MCF 10A (cell line): ENCODE measurements at regions not wholly inside any gene's neighbourhood (a gene's known extent, or its start where the extent isn't known, plus 50 kb on each side); places are given as distances from the start of the nearest gene placed in this dataset.
A peak's percentile ranks its signal among the peaks of the same experiment; 100 is the strongest.

Experiments
- BruUV-seq: library from RNA; stranded (reverse); fragments of 400-500 nt; replicated peaks from 2 replicates; lab custom pipeline; 2021; lab: Mats Ljungman, UMichigan
- CTCF ChIA-PET: fragments of 300-600 bp; sonication (Branson Sonifier 250); formaldehyde crosslinking; extraction: SDS; loops from one replicate; lab custom pipeline; 2021; ENCODE audit warnings: antibody characterized with exemption, inconsistent platforms; lab: Yijun Ruan, JAX
- POLR2A ChIA-PET: fragments of 300-600, 350-650 bp; sonication (Branson Sonifier 250); formaldehyde crosslinking; extraction: SDS; loops from one replicate; lab custom pipeline; 2020; ENCODE audit warnings: antibody characterized with exemption, inconsistent platforms; lab: Yijun Ruan, JAX
- DNase-seq: peaks from one replicate; pipeline ENCODE4 v3.0.0-alpha.2; 2018; ENCODE audit not compliant: unreplicated experiment
- H3K27ac Mint-ChIP-seq: one replicate; pipeline ENCODE4 v1.8.0; 2022; ENCODE audit warnings: mild to moderate bottlenecking, low read depth, mixed read lengths; ENCODE audit not compliant: unreplicated experiment
- H3K27me3 Mint-ChIP-seq: one replicate; pipeline ENCODE4 v1.8.0; 2022; ENCODE audit warnings: mixed read lengths; ENCODE audit not compliant: insufficient read depth, unreplicated experiment
- H3K36me3 Mint-ChIP-seq: one replicate; pipeline ENCODE4 v1.8.0; 2022; ENCODE audit warnings: mild to moderate bottlenecking, moderate library complexity, mixed read lengths; ENCODE audit not compliant: insufficient read depth, unreplicated experiment
- H3K4me1 Mint-ChIP-seq: one replicate; pipeline ENCODE4 v1.8.0; 2022; ENCODE audit warnings: mixed read lengths; ENCODE audit not compliant: insufficient read depth, unreplicated experiment
- H3K4me3 Mint-ChIP-seq: one replicate; pipeline ENCODE4 v1.8.0; 2022; ENCODE audit warnings: mild to moderate bottlenecking, moderate library complexity, mixed read lengths; ENCODE audit not compliant: unreplicated experiment
- H3K9me3 Mint-ChIP-seq: one replicate; pipeline ENCODE4 v1.8.0; 2022; ENCODE audit warnings: mixed read lengths; ENCODE audit not compliant: unreplicated experiment
- CTCF ChIP-seq: fragments of 200-600 bp; IDR thresholded peaks from one replicate; pipeline ENCODE4 v1.8.0; 2022; ENCODE audit warnings: antibody characterized with exemption, mild to moderate bottlenecking; ENCODE audit not compliant: unreplicated experiment
- intact Hi-C: fragments of 100-400 bp; cut with micrococcal nuclease; formaldehyde crosslinking; loops from 2 replicates; pipeline ENCODE4 v1.14.1; 2022

GRCh38 chr13:76762721-76763120, 123.5 kb downstream of the KCTD12 start:
- no peaks in the 10 kb centered on the region for H3K9me3 Mint-ChIP-seq
- H3K27ac Mint-ChIP-seq: no peak overlapping the region
- TF ChIP-seq CTCF: no peak
- intact Hi-C loops: no loop called here
- POLR2A ChIA-PET: interaction anchor here (0.6 kb wide), 1 partner anchor 94 kb away, joined by 3 read pairs; no protein-coding TSS in a partner anchor
- H3K4me1 Mint-ChIP-seq: peaks cover 15% of the 10 kb centered on the region
- no peak for DNase-seq
- no peaks in the 10 kb centered on the region for H3K27me3 Mint-ChIP-seq
- H3K4me3 Mint-ChIP-seq: no peak overlapping the region
- no TSS peak for BruUV-seq
- no peaks in the 10 kb centered on the region for H3K36me3 Mint-ChIP-seq
- CTCF ChIA-PET: interaction anchor here (1.8 kb wide), 1 partner anchor 123 kb away, joined by 5 read pairs; the partner anchor contains the start of gene KCTD12

GRCh38 chr13:76759877-76760276, 126.3 kb downstream of the KCTD12 start:
- ChIA-PET CTCF (interaction anchor here (1.0 kb wide), 1 partner anchor 126 kb away, joined by 3 read pairs; no protein-coding TSS in a partner anchor), POLR2A (no interaction called here)
- Mint-ChIP-seq H3K9me3 (no peaks in the 10 kb centered on the region), H3K4me3 (no peak overlapping the region), H3K27me3 (no peaks in the 10 kb centered on the region), H3K27ac (no peak overlapping the region), H3K36me3 (no peaks in the 10 kb centered on the region), H3K4me1 (peaks cover 15% of the 10 kb centered on the region)
- no peak for TF ChIP-seq CTCF
- intact Hi-C loops: no loop called here
- BruUV-seq: no TSS peak
- DNase-seq: no peak

GRCh38 chr13:76758738-76759137, 127.5 kb downstream of the KCTD12 start:
- POLR2A ChIA-PET: interaction anchor here (1.0 kb wide), 1 partner anchor 13 kb away, joined by 3 read pairs; no protein-coding TSS in a partner anchor
- no TSS peak for BruUV-seq
- H3K4me1 Mint-ChIP-seq: peaks cover 7% of the 10 kb centered on the region
- TF ChIP-seq CTCF: no peak
- no peak overlapping the region for H3K4me3 Mint-ChIP-seq
- no peaks in the 10 kb centered on the region for H3K36me3 Mint-ChIP-seq
- no peak overlapping the region for H3K27ac Mint-ChIP-seq
- DNase-seq: peak; percentile 11
- H3K27me3 Mint-ChIP-seq: no peaks in the 10 kb centered on the region
- intact Hi-C loops: no loop called here
- CTCF ChIA-PET: interaction anchor here (0.6 kb wide), 1 partner anchor 129 kb away, joined by 3 read pairs; no protein-coding TSS in a partner anchor
- no peaks in the 10 kb centered on the region for H3K9me3 Mint-ChIP-seq

DNA sequence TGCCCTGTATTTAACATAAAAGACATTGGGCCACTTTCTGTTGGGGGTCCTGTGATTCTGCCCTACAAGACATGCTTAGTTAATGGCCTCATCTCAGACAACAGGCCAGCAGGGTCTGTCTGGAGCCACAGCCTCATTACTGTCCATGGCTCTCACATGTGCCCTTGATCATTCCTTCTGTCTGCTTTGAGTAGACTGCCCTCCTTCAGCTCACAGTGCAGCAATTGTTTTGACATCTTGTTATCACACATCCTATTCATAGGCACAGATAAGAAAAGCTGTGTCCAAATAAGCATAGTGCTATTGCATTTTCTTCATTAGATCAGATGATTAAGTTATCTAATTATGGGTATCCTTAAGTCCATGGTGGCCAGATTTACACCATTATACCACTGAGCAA, 127.9 kb downstream of the KCTD12 start:
- ChIA-PET POLR2A (interaction anchor here (1.0 kb wide), 1 partner anchor 13 kb away, joined by 3 read pairs; no protein-coding TSS in a partner anchor), CTCF (interaction anchor here (0.6 kb wide), 1 partner anchor 129 kb away, joined by 3 read pairs; no protein-coding TSS in a partner anchor)
- Mint-ChIP-seq H3K27ac (no peak overlapping the region), H3K27me3 (no peaks in the 10 kb centered on the region), H3K4me1 (peaks cover 7% of the 10 kb centered on the region), H3K4me3 (no peak overlapping the region), H3K9me3 (no peaks in the 10 kb centered on the region), H3K36me3 (no peaks in the 10 kb centered on the region)
- BruUV-seq: no TSS peak
- no peak for DNase-seq
- no peak for TF ChIP-seq CTCF
- intact Hi-C loops: no loop called here
